Gastrocnemius medialis (tissue), 4 donors: ENCODE measurements at regions not wholly inside any gene's neighbourhood (a gene's known extent, or its start where the extent isn't known, plus 50 kb on each side); places are given as distances from the start of the nearest gene placed in this dataset.

Experiments
- CTCF ChIP-seq, 5 experiments: fragments of 450-650 bp in 3 of 5; fragments of 200-600 bp in 2 of 5; sonication (generic) in 2 of 5; IDR thresholded peaks in 4 of 5; conservative IDR thresholded peaks in 1 of 5; 1 replicate in 4 of 5; 2 replicates in 1 of 5; pipeline ENCODE4 v1.5.1; 2016 to 2019; ENCODE audit warnings: antibody characterized with exemption in 5 of 5, mild to moderate bottlenecking in 3 of 5, moderate library complexity in 3 of 5
- POLR2A ChIP-seq, 2 donors: fragments of 450-650 bp; IDR thresholded peaks; one replicate each; pipeline ENCODE4 v1.6.1; 2017; ENCODE audit warnings: antibody characterized with exemption in 2 of 2, mild to moderate bottlenecking in 2 of 2, moderate library complexity in 2 of 2

GRCh38 chr10:33967606-33968120, 633.2 kb upstream of the NRP1 start:
- TF ChIP-seq CTCF (IDR thresholded peaks at IDR 0.05 in 4 of 5, conservative IDR thresholded peaks at IDR 0.05 in 1 of 5), result no peak
- TF ChIP-seq POLR2A (IDR thresholded peaks at IDR 0.05), result no peak
